Endothelial cell of umbilical vein (primary cell): ENCODE measurements at regions not wholly inside any gene's neighbourhood (a gene's known extent, or its start where the extent isn't known, plus 50 kb on each side); places are given as distances from the start of the nearest gene placed in this dataset.

ENCODE experiments used
- EZH2 ChIP-seq: IDR thresholded peaks from 2 replicates; pipeline ENCODE4 v1.6.1; 2012; ENCODE audit warnings: borderline replicate concordance, low read depth, mild to moderate bottlenecking, moderate library complexity, low read length, inconsistent platforms; ENCODE audit not compliant: severe bottlenecking
- TF ChIP-seq, protein P1 (sequence below), 2 donors: IDR thresholded peaks; 1 replicate in 1 of 2; 2 replicates in 1 of 2; pipeline ENCODE4 v1.5.1; 2011; ENCODE audit warnings: low read length in 2 of 2, mild to moderate bottlenecking in 2 of 2, moderate library complexity in 2 of 2, control low read depth in 1 of 2, inconsistent platforms in 1 of 2, low read depth in 1 of 2; ENCODE audit not compliant: insufficient read depth in 1 of 2; ENCODE audit errors: extremely low read depth in 1 of 2

DNA sequence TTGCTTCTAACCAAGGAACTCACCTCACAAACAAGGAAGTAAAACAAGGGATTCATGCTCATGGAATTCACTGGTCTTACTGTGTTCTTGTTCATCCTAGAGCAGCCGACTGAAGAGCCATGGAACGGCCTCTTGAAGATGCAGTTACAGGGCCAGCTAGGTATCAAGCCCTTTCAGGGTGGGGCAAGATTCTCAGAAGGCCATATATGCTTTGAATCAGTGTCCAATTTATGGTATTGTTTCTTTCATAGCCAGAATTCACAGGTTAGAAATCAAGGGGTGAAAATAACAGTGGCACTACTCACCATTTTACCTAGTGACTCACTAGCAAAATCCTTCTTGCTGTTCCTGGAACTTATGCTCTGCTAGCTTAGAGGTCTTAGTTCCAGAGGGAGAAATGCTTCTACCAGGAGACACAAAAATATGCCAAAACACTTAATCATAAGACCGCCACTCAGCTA, 159.5 kb upstream of the CDH10 start:
- TF ChIP-seq, protein P1, sequence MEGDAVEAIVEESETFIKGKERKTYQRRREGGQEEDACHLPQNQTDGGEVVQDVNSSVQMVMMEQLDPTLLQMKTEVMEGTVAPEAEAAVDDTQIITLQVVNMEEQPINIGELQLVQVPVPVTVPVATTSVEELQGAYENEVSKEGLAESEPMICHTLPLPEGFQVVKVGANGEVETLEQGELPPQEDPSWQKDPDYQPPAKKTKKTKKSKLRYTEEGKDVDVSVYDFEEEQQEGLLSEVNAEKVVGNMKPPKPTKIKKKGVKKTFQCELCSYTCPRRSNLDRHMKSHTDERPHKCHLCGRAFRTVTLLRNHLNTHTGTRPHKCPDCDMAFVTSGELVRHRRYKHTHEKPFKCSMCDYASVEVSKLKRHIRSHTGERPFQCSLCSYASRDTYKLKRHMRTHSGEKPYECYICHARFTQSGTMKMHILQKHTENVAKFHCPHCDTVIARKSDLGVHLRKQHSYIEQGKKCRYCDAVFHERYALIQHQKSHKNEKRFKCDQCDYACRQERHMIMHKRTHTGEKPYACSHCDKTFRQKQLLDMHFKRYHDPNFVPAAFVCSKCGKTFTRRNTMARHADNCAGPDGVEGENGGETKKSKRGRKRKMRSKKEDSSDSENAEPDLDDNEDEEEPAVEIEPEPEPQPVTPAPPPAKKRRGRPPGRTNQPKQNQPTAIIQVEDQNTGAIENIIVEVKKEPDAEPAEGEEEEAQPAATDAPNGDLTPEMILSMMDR (IDR thresholded peaks at IDR 0.05; ENCODE audit: extremely low read depth in 1 of 2, insufficient read depth in 1 of 2, low read depth in 1 of 2, low read length in 2 of 2): no peak
- no peak for TF ChIP-seq EZH2
